Nephron (organoid): ENCODE measurements at regions not wholly inside any gene's neighbourhood (a gene's known extent, or its start where the extent isn't known, plus 50 kb on each side); places are given as distances from the start of the nearest gene placed in this dataset.

Experiments used
- H3K27ac Mint-ChIP-seq, 3 experiments: 2 replicates each; pipeline ENCODE4 v1.8.0; 2020; ENCODE audit warnings: mixed read lengths in 3 of 3, mild to moderate bottlenecking in 2 of 3, moderate library complexity in 1 of 3
- H3K27me3 Mint-ChIP-seq: 2 replicates; pipeline ENCODE4 v1.8.0; 2021; ENCODE audit warnings: low read depth, mild to moderate bottlenecking, moderate library complexity, mixed read lengths
- H3K36me3 Mint-ChIP-seq: 2 replicates; pipeline ENCODE4 v1.8.0; 2020; ENCODE audit warnings: low read depth, mixed read lengths
- H3K4me1 Mint-ChIP-seq: 2 replicates; pipeline ENCODE4 v1.8.0; 2020; ENCODE audit warnings: mixed read lengths
- H3K4me3 Mint-ChIP-seq, 3 experiments: 2 replicates each; pipeline ENCODE4 v1.8.0; 2020; ENCODE audit warnings: mild to moderate bottlenecking in 3 of 3, mixed read lengths in 3 of 3, moderate library complexity in 2 of 3
- H3K9me3 Mint-ChIP-seq: 2 replicates; pipeline ENCODE4 v1.8.0; 2020; ENCODE audit warnings: mixed read lengths
- CTCF ChIP-seq, 3 experiments: fragments of 200-600 bp; sonication (generic); IDR thresholded peaks; one replicate each; pipeline ENCODE4 v1.5.0; 2021; ENCODE audit warnings: antibody characterized with exemption in 3 of 3; ENCODE audit not compliant: unreplicated experiment in 3 of 3

- TF ChIP-seq CTCF (IDR thresholded peaks at IDR 0.05; ENCODE audit: unreplicated experiment in 3 of 3) = no peak
- Mint-ChIP-seq H3K36me3 (no peaks in the 10 kb centered on the region), H3K27ac (no peak overlapping the region), H3K4me1 (no peaks in the 10 kb centered on the region), H3K27me3 (no peaks in the 10 kb centered on the region), H3K4me3 (no peak overlapping the region), H3K9me3 (peaks cover 3% of the 10 kb centered on the region)
Measured at GRCh38 chr2:139366681-139367080, 586.5 kb upstream of the NXPH2 start.

GRCh38 chr2:139365189-139365588 lies 585.0 kb upstream of the NXPH2 start:
- TF ChIP-seq CTCF (IDR thresholded peaks at IDR 0.05; ENCODE audit: unreplicated experiment in 3 of 3) = no peak
- Mint-ChIP-seq H3K4me1 (no peaks in the 10 kb centered on the region), H3K27me3 (no peaks in the 10 kb centered on the region), H3K4me3 (no peak overlapping the region), H3K27ac (no peak overlapping the region), H3K36me3 (no peaks in the 10 kb centered on the region), H3K9me3 (peaks cover 1% of the 10 kb centered on the region)

DNA sequence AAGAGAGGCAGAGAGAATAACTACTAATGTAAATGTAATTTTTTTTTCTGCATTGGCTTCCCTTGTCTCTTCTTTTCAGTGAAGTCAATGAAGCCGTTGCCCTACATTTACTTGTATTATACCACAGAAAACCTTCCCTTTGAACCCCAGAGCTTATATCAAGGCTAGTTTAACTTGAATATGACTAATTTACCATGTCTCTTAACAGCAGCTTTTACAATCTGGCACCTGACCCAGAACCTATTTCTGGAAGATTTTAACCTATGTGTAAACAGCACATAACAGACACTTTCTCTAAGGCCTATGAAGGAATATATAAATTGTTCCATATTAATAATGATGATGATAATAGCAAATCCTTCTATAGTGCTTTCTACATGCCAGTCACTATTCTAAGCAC lies 580.5 kb upstream of the NXPH2 start:
- Mint-ChIP-seq H3K27me3 (no peaks in the 10 kb centered on the region), H3K27ac (no peak overlapping the region), H3K4me3 (no peak overlapping the region), H3K4me1 (no peaks in the 10 kb centered on the region), H3K9me3 (no peaks in the 10 kb centered on the region), H3K36me3 (no peaks in the 10 kb centered on the region)
- TF ChIP-seq CTCF (IDR thresholded peaks at IDR 0.05; ENCODE audit: unreplicated experiment in 3 of 3) = no peak

GRCh38 chr2:139359818-139360217 lies 579.6 kb upstream of the NXPH2 start:
- Mint-ChIP-seq H3K27me3 (no peaks in the 10 kb centered on the region), H3K4me3 (no peak overlapping the region), H3K36me3 (no peaks in the 10 kb centered on the region), H3K27ac (no peak overlapping the region), H3K9me3 (no peaks in the 10 kb centered on the region), H3K4me1 (no peaks in the 10 kb centered on the region)
- TF ChIP-seq CTCF (IDR thresholded peaks at IDR 0.05; ENCODE audit: unreplicated experiment in 3 of 3) = no peak

DNA sequence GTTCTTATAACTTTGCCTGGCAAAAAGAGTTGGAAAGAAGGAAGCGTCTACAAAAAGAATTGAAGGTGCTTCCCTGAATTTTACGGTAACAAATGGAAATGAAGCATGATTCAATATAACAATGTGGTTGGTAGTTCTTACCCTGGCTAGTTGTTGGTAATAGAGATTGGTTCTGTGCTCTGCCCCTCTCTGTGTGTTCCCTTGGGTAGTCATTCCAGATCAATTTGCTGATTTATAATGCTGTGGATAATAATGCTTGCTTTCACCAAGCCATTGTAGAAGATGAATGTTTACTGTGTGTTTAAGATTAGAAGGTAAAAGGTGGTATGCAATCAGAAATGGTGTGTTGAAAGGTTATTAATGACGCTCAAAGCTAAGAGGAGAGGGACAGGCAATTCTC lies 577.8 kb upstream of the NXPH2 start:
- no peak for TF ChIP-seq CTCF (IDR thresholded peaks at IDR 0.05; ENCODE audit: unreplicated experiment in 3 of 3)
- H3K27ac Mint-ChIP-seq = no peak overlapping the region
- peaks cover 4% of the 10 kb centered on the region for H3K9me3 Mint-ChIP-seq
- H3K4me3 Mint-ChIP-seq = no peak overlapping the region
- H3K4me1 Mint-ChIP-seq = no peaks in the 10 kb centered on the region
- H3K27me3 Mint-ChIP-seq = no peaks in the 10 kb centered on the region
- no peaks in the 10 kb centered on the region for H3K36me3 Mint-ChIP-seq

DNA sequence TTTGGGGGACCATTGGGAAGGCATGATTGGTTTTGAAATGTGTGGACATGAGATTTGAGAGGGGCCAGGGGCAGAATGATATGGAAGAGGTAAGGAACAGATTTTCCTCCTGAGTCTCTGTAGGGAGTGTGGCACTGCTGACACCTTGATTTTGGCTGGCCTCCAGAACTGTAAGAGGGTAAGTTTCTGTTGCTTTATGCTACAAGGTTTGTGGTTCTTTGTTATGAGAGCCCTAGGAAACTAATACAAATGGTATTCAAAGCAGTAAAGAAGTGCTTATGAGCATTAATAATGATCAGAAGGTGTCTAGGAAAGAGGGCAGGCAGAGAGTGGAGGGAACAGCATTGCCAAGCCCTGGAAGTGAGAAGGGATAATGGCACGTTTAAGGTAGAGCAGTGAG lies 574.3 kb upstream of the NXPH2 start:
- Mint-ChIP-seq H3K4me1 (no peaks in the 10 kb centered on the region), H3K36me3 (no peaks in the 10 kb centered on the region), H3K27me3 (no peaks in the 10 kb centered on the region), H3K27ac (no peak overlapping the region), H3K4me3 (no peak overlapping the region), H3K9me3 (peaks cover 13% of the 10 kb centered on the region)
- TF ChIP-seq CTCF (IDR thresholded peaks at IDR 0.05; ENCODE audit: unreplicated experiment in 3 of 3) = no peak
